ENCODE measurements at regions not wholly inside any gene's neighbourhood (a gene's known extent, or its start where the extent isn't known, plus 50 kb on each side); places are given as distances from the start of the nearest gene placed in this dataset.

- no peak for DNase-seq (ENCODE audit: low spot score)
These were observed 370.8 kb downstream of the ZNF536 start for GRCh38 chr19:30743011-30743410.

GRCh38 chr19:30742406-30742938 lies 370.3 kb downstream of the ZNF536 start:
- no peak for DNase-seq (ENCODE audit: low spot score)

- no peak for DNase-seq (ENCODE audit: low spot score)
These were observed 369.4 kb downstream of the ZNF536 start for GRCh38 chr19:30741566-30741965.

GRCh38 chr19:30739394-30739793 lies 367.2 kb downstream of the ZNF536 start:
- DNase-seq (ENCODE audit: low spot score), result no peak

- no peak for DNase-seq (ENCODE audit: low spot score)
These were observed 365.9 kb downstream of the ZNF536 start for GRCh38 chr19:30738047-30738446.

GRCh38 chr19:30734669-30735068 lies 362.5 kb downstream of the ZNF536 start:
- DNase-seq (ENCODE audit: low spot score), result no peak

- DNase-seq (ENCODE audit: low spot score), result no peak
These were observed 361.8 kb downstream of the ZNF536 start for GRCh38 chr19:30733826-30734550.

- DNase-seq (ENCODE audit: low spot score), result no peak
These were observed 359.4 kb downstream of the ZNF536 start for GRCh38 chr19:30731591-30731990.

- no peak for DNase-seq (ENCODE audit: low spot score)
These were observed 357.3 kb downstream of the ZNF536 start for GRCh38 chr19:30729451-30729850.

GRCh38 chr19:30722761-30723160 lies 350.6 kb downstream of the ZNF536 start:
- no peak for DNase-seq (ENCODE audit: low spot score)

GRCh38 chr19:30722186-30722585 lies 350.0 kb downstream of the ZNF536 start:
- no peak for DNase-seq (ENCODE audit: low spot score)

- DNase-seq (ENCODE audit: low spot score), result peak; percentile 18
These were observed 347.8 kb downstream of the ZNF536 start for GRCh38 chr19:30719999-30720345.

- peak; percentile 19 for DNase-seq (ENCODE audit: low spot score)
These were observed 347.2 kb downstream of the ZNF536 start for GRCh38 chr19:30719189-30719998.

- no peak for DNase-seq (ENCODE audit: low spot score)
These were observed 346.5 kb downstream of the ZNF536 start for GRCh38 chr19:30718707-30719106.

- DNase-seq (ENCODE audit: low spot score), result no peak
These were observed 345.8 kb downstream of the ZNF536 start for GRCh38 chr19:30718014-30718413.

GRCh38 chr19:30717381-30717780 lies 345.2 kb downstream of the ZNF536 start:
- DNase-seq (ENCODE audit: low spot score), result no peak

- no peak for DNase-seq (ENCODE audit: low spot score)
These were observed 340.5 kb downstream of the ZNF536 start for GRCh38 chr19:30712431-30713337.

GRCh38 chr19:30711826-30712225 lies 339.6 kb downstream of the ZNF536 start:
- no peak for DNase-seq (ENCODE audit: low spot score)

- DNase-seq (ENCODE audit: low spot score), result no peak
These were observed 339.1 kb downstream of the ZNF536 start for GRCh38 chr19:30711296-30711695.

GRCh38 chr19:30710721-30711120 lies 338.5 kb downstream of the ZNF536 start:
- no peak for DNase-seq (ENCODE audit: low spot score)

GRCh38 chr19:30708416-30709178 lies 336.4 kb downstream of the ZNF536 start:
- no peak for DNase-seq (ENCODE audit: low spot score)
